Smooth muscle cell (in vitro differentiated cells): ENCODE measurements at regions not wholly inside any gene's neighbourhood (a gene's known extent, or its start where the extent isn't known, plus 50 kb on each side); places are given as distances from the start of the nearest gene placed in this dataset.

ENCODE experiments used
- DNase-seq: peaks from one replicate; lab custom pipeline; 2025; ENCODE audit not compliant: unreplicated experiment; lab: John Stamatoyannopoulos, UW
- H2AFZ ChIP-seq: fragments of 200-600 bp; sonication (generic); 2 replicates; pipeline ENCODE4 v1.6.0; 2016; ENCODE audit warnings: antibody characterized with exemption, low read depth, mild to moderate bottlenecking
- H3F3A ChIP-seq: fragments of 200-600 bp; sonication (generic); 2 replicates; pipeline ENCODE4 v1.6.0; 2017; ENCODE audit warnings: antibody characterized with exemption, low read depth
- H3K27ac ChIP-seq: fragments of 200-600 bp; sonication (generic); 2 replicates; pipeline ENCODE4 v1.5.1; 2016; ENCODE audit warnings: low read depth, mild to moderate bottlenecking
- H3K27me3 ChIP-seq: fragments of 200-600 bp; sonication (generic); 2 replicates; pipeline ENCODE4 v1.6.1; 2016; ENCODE audit warnings: low read depth, mild to moderate bottlenecking
- H3K36me3 ChIP-seq: fragments of 200-600 bp; sonication (generic); 2 replicates; pipeline ENCODE4 v1.5.1; 2016; ENCODE audit warnings: low read depth
- H3K4me1 ChIP-seq: fragments of 200-600 bp; sonication (generic); 2 replicates; pipeline ENCODE4 v1.5.1; 2016; ENCODE audit warnings: low read depth
- H3K4me2 ChIP-seq: fragments of 200-600 bp; sonication (generic); 2 replicates; pipeline ENCODE4 v1.6.0; 2016; ENCODE audit warnings: mild to moderate bottlenecking
- H3K4me3 ChIP-seq: fragments of 200-600 bp; sonication (generic); 2 replicates; pipeline ENCODE4 v1.5.1; 2016; ENCODE audit warnings: mild to moderate bottlenecking
- H3K79me2 ChIP-seq: fragments of 200-600 bp; sonication (generic); 2 replicates; pipeline ENCODE4 v1.6.0; 2016; ENCODE audit warnings: low read depth, mild to moderate bottlenecking
- H3K9ac ChIP-seq: fragments of 200-600 bp; sonication (generic); 2 replicates; pipeline ENCODE4 v1.6.0; 2016; ENCODE audit warnings: low read depth
- H3K9me3 ChIP-seq: fragments of 200-600 bp; sonication (generic); replicated peaks from 2 replicates; pipeline ENCODE4 v1.5.1; 2016; ENCODE audit warnings: low read depth
- H4K20me1 ChIP-seq: fragments of 200-600 bp; sonication (generic); 2 replicates; pipeline ENCODE4 v1.6.0; 2016; ENCODE audit warnings: low read depth
- WGBS: methylation state at CpG from one replicate; pipeline ENCODE4 v1.1.7; 2016; ENCODE audit warnings: low lambda C conversion rate; 5-methylcytosine and 5-hydroxymethylcytosine counted together
- TF ChIP-seq, protein P1 (sequence below): fragments of 200-600 bp; sonication (generic); IDR thresholded peaks from 2 replicates; pipeline ENCODE4 v1.5.1; 2017; ENCODE audit warnings: borderline replicate concordance, mild to moderate bottlenecking, antibody characterized with exemption; ENCODE audit not compliant: insufficient read depth, poor library complexity, severe bottlenecking

DNA sequence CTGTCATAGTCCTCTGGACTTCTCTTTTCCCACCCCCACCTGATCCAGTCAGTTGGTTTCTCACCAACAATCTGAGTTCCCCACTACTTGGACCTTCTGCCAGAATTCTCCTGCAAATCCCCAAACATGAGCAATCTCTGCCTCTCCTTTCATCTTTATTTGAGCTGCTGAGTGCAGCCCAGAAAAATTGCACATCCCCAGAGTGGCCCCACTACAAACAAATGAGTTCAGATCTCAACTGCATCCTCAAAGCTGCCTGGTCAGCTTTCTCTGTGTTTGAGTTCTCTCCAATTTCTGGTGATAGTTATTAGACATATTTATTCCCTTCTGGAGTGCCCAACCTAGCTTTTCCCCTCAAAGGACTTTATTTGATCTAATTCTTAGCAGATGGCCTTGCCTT lies 102.2 kb downstream of the PSAT1 start:
- Histone ChIP-seq H2AFZ (no peak overlapping the region), H3K79me2 (no peaks in the 10 kb centered on the region), H3K27me3 (no peaks in the 10 kb centered on the region), H3K27ac (no peak overlapping the region), H3F3A (no peaks in the 10 kb centered on the region), H3K36me3 (no peaks in the 10 kb centered on the region), H3K9ac (no peak overlapping the region), H4K20me1 (no peaks in the 10 kb centered on the region), H3K4me2 (no peak overlapping the region), H3K4me1 (peaks cover 14% of the 10 kb centered on the region), H3K9me3 (no peaks in the 10 kb centered on the region), H3K4me3 (no peak overlapping the region)
- DNase-seq = no peak
- TF ChIP-seq, protein P1, sequence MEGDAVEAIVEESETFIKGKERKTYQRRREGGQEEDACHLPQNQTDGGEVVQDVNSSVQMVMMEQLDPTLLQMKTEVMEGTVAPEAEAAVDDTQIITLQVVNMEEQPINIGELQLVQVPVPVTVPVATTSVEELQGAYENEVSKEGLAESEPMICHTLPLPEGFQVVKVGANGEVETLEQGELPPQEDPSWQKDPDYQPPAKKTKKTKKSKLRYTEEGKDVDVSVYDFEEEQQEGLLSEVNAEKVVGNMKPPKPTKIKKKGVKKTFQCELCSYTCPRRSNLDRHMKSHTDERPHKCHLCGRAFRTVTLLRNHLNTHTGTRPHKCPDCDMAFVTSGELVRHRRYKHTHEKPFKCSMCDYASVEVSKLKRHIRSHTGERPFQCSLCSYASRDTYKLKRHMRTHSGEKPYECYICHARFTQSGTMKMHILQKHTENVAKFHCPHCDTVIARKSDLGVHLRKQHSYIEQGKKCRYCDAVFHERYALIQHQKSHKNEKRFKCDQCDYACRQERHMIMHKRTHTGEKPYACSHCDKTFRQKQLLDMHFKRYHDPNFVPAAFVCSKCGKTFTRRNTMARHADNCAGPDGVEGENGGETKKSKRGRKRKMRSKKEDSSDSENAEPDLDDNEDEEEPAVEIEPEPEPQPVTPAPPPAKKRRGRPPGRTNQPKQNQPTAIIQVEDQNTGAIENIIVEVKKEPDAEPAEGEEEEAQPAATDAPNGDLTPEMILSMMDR = no peak

DNA sequence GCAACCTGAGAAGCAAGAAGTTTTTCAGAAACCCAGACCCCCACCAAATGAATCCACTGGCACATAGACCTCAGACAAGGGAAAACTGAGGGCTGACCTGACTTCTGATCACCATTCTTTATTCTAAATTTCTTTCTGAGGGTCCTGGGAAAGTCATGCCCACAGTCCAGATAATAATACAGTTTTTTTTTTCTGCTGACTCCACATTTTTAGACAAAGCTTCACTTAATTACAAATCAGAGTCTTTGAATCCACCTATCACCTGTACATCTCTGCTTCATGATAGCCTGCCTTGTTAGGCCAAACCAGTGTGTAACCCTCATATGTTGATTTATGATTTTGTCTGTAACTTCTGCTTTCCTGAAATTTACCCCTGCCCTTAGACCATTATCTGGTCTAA lies 103.6 kb downstream of the PSAT1 start:
- Histone ChIP-seq H3K4me1 (peaks cover 14% of the 10 kb centered on the region), H3K4me2 (no peak overlapping the region), H3K4me3 (no peak overlapping the region), H3K27ac (no peak overlapping the region), H3K9ac (no peak overlapping the region), H2AFZ (no peak overlapping the region), H3K27me3 (no peaks in the 10 kb centered on the region), H3K79me2 (no peaks in the 10 kb centered on the region), H3F3A (no peaks in the 10 kb centered on the region), H3K9me3 (no peaks in the 10 kb centered on the region), H4K20me1 (no peaks in the 10 kb centered on the region), H3K36me3 (no peaks in the 10 kb centered on the region)
- TF ChIP-seq, protein P1 = no peak
- DNase-seq = no peak

DNA sequence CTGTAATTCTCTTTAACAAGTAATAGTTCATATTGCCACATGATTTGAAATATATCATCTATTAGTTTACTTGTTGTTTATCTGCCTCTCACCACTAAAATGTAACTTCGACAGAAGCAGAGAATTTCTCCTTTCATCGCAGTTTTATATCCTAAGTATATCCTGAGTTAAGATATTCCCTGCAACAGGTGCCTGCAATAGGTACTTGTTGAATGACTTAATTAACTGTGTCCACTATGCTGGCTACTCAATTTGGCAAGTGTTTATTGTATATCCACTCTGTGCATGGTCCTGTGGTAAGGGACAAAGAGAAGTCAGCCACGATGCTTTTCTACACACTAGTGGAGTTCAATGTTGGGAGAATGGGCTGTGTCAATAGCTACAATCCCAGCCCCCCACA lies 108.5 kb downstream of the PSAT1 start:
- Histone ChIP-seq H2AFZ (no peak overlapping the region), H3K4me3 (no peak overlapping the region), H3K27me3 (no peaks in the 10 kb centered on the region), H3K4me1 (no peaks in the 10 kb centered on the region), H3K27ac (no peak overlapping the region), H3F3A (no peaks in the 10 kb centered on the region), H3K79me2 (no peaks in the 10 kb centered on the region), H3K4me2 (no peak overlapping the region), H3K9ac (no peak overlapping the region), H4K20me1 (no peaks in the 10 kb centered on the region), H3K9me3 (no peaks in the 10 kb centered on the region), H3K36me3 (no peaks in the 10 kb centered on the region)
- no peak for DNase-seq
- WGBS = 89% methylated on average over 3 of the region's 3 CpGs
- TF ChIP-seq, protein P1 = no peak

DNA sequence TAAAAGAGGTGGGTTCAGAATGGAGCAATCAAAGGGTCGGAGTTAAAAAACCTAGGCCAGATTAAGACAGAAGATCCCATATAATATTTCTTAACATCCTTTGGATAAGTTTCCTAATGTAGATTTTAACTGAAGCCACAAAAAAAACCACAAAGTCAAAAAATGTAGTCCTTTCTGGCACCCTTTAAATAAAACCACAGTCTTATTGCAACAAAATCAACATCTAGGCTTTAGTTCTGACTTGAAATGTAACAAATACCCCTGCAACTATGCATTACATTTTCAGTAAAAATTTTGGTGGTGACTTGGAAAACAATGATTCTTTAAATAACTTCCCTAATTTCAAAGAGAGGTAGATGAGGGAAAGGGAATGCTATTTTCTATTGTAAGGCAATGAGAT lies 109.2 kb downstream of the PSAT1 start:
- Histone ChIP-seq H3K36me3 (no peaks in the 10 kb centered on the region), H3K27me3 (no peaks in the 10 kb centered on the region), H3K9ac (no peak overlapping the region), H4K20me1 (no peaks in the 10 kb centered on the region), H2AFZ (no peak overlapping the region), H3K79me2 (no peaks in the 10 kb centered on the region), H3K4me1 (no peaks in the 10 kb centered on the region), H3K9me3 (no peaks in the 10 kb centered on the region), H3K27ac (no peak overlapping the region), H3K4me3 (no peak overlapping the region), H3F3A (no peaks in the 10 kb centered on the region), H3K4me2 (no peak overlapping the region)
- DNase-seq = no peak
- 55% methylated on average over 1 of the region's 1 CpG for WGBS
- TF ChIP-seq, protein P1 = no peak
